ENCODE measurements at regions not wholly inside any gene's neighbourhood (a gene's known extent, or its start where the extent isn't known, plus 50 kb on each side); places are given as distances from the start of the nearest gene placed in this dataset.

GRCh38 chr6:140228491-140228890 is 854.0 kb upstream of the CITED2 start:
- no peak overlapping the region for H3K4me3 ChIP-seq (ENCODE audit: low read length)
- DNase-seq (ENCODE audit: low read depth) = no peak
- no peak for TF ChIP-seq CTCF (IDR thresholded peaks at IDR 0.05; ENCODE audit: insufficient read depth, low read depth, low read length, missing control alignments)

GRCh38 chr6:140226637-140227036 is 852.2 kb upstream of the CITED2 start:
- H3K4me3 ChIP-seq (ENCODE audit: low read length) = no peak overlapping the region
- no peak for DNase-seq (ENCODE audit: low read depth)
- TF ChIP-seq CTCF (IDR thresholded peaks at IDR 0.05; ENCODE audit: insufficient read depth, low read depth, low read length, missing control alignments) = no peak

GRCh38 chr6:140225701-140226436 is 851.4 kb upstream of the CITED2 start:
- H3K4me3 ChIP-seq (ENCODE audit: low read length) = no peak overlapping the region
- TF ChIP-seq CTCF (IDR thresholded peaks at IDR 0.05; ENCODE audit: insufficient read depth, low read depth, low read length, missing control alignments) = no peak
- no peak for DNase-seq (ENCODE audit: low read depth)

GRCh38 chr6:140217283-140217682 is 842.8 kb upstream of the CITED2 start:
- no peak for DNase-seq (ENCODE audit: low read depth)
- H3K4me3 ChIP-seq (ENCODE audit: low read length) = no peak overlapping the region
- no peak for TF ChIP-seq CTCF (IDR thresholded peaks at IDR 0.05; ENCODE audit: insufficient read depth, low read depth, low read length, missing control alignments)

GRCh38 chr6:140209775-140210174 is 835.3 kb upstream of the CITED2 start:
- no peak for DNase-seq (ENCODE audit: low read depth)
- no peak for TF ChIP-seq CTCF (IDR thresholded peaks at IDR 0.05; ENCODE audit: insufficient read depth, low read depth, low read length, missing control alignments)
- H3K4me3 ChIP-seq (ENCODE audit: low read length) = no peak overlapping the region

GRCh38 chr6:140208286-140208685 is 833.8 kb upstream of the CITED2 start:
- H3K4me3 ChIP-seq (ENCODE audit: low read length) = no peak overlapping the region
- DNase-seq (ENCODE audit: low read depth) = no peak
- TF ChIP-seq CTCF (IDR thresholded peaks at IDR 0.05; ENCODE audit: insufficient read depth, low read depth, low read length, missing control alignments) = no peak

Data from epithelial cell of esophagus (primary cell).